Coronary artery (tissue), 2 donors: ENCODE measurements at regions not wholly inside any gene's neighbourhood (a gene's known extent, or its start where the extent isn't known, plus 50 kb on each side); places are given as distances from the start of the nearest gene placed in this dataset.
"Not testable (repeated sequence)": the region's sequence is repeated elsewhere in the genome, so short reads cannot be mapped to it uniquely, and the experiment has no call there.

Experiments used
- DNase-seq: peaks from one replicate; pipeline ENCODE4 v3.0.0-alpha.2; 2017; ENCODE audit warnings: low spot score
- H3K27ac ChIP-seq, 2 donors: fragments of 200-600 bp; sonication (generic); one replicate each; pipeline ENCODE4 v1.5.1; 2016 to 2019
- H3K4me3 ChIP-seq: fragments of 200-600 bp; sonication (generic); 2 replicates; pipeline ENCODE4 v1.5.1; 2016; ENCODE audit warnings: mild to moderate bottlenecking, moderate library complexity
- TF ChIP-seq, protein P1 (sequence below): fragments of 200-600 bp; sonication (generic); IDR thresholded peaks from one replicate; pipeline ENCODE4 v1.5.1; 2019; ENCODE audit warnings: antibody characterized with exemption

DNA sequence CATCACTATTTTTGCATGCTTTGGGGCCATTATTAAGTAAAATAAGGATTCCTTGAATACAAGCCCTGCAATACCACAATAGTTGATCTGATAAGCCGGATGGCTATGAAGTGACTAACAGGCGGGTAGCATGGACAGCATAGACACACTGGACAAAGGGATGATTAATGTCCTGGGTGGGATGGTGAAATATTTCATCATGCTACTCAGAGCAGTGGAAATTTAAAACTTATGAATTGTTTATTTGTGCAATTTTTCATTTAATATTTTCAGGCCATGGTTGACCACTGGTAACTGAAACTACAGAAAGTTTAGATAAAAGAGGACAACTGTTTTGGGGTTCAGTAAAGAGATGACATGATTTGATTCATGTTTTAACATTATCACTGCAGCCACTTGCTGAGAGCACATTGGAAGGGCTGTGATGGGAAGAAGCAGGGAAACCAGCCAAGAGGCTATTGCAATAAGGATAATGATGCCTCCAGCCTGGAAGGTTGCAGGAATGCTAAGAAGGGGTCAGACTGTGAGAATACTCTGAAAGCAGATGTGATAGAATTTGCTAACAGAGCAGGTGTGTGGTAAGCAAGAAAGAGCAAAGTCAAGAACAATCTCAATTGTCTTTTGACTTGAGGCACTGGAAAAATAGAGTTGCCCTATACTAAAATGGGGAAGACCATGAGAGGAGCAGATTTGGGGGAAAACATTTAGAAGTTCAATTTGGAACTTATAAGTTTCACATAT lies 62.5 kb upstream of the TNFSF4 start:
- DNase-seq: no peak

DNA sequence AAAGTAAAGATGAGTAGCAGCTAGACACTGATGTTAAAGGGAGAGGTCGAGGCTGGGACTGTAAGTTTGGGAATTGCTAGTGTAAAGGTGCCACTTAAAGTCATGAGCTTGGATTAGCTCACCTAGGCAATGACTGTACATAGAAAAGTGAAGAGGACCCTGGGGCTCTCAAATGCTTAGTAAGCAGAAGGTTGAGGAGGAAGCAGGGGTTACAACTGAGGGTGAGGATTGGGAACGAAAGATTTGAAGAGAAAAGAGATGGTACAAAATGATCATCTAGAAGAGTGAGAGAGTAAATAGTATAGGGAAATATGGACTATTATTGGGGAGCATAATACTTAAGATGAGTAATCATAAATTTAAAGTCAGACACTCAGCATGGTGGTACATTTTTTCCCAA lies 63.1 kb upstream of the TNFSF4 start:
- TF ChIP-seq, protein P1, sequence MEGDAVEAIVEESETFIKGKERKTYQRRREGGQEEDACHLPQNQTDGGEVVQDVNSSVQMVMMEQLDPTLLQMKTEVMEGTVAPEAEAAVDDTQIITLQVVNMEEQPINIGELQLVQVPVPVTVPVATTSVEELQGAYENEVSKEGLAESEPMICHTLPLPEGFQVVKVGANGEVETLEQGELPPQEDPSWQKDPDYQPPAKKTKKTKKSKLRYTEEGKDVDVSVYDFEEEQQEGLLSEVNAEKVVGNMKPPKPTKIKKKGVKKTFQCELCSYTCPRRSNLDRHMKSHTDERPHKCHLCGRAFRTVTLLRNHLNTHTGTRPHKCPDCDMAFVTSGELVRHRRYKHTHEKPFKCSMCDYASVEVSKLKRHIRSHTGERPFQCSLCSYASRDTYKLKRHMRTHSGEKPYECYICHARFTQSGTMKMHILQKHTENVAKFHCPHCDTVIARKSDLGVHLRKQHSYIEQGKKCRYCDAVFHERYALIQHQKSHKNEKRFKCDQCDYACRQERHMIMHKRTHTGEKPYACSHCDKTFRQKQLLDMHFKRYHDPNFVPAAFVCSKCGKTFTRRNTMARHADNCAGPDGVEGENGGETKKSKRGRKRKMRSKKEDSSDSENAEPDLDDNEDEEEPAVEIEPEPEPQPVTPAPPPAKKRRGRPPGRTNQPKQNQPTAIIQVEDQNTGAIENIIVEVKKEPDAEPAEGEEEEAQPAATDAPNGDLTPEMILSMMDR: no peak
- no peak overlapping the region for H3K27ac ChIP-seq
- no peak overlapping the region for H3K4me3 ChIP-seq
- DNase-seq: no peak

More for the DNA sequence above, 62.5 kb upstream of the TNFSF4 start:
- TF ChIP-seq, protein P1: no peak
- Histone ChIP-seq H3K27ac (no peak overlapping the region), H3K4me3 (no peak overlapping the region)

DNA sequence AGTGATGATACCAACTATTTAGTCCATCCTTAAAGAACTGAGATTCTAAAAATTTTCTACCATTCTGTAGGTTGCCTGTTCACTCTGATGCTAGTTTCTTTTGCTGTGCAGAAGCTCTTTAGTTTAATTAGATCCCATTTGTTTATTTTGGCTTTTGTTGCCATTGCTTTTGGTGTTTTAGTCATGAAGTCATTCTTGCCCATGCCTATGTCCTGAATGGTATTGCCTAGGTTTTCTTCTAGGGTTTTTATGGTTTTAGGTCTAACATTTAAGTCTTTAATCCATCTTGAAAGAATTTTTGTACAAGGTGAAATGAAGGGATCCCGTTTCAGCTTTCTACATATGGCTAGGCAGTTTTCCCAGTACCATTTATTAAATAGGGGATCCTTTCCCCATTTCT lies 63.9 kb upstream of the TNFSF4 start:
- not testable (repeated sequence) for DNase-seq, H3K27ac ChIP-seq, H3K4me3 ChIP-seq

DNA sequence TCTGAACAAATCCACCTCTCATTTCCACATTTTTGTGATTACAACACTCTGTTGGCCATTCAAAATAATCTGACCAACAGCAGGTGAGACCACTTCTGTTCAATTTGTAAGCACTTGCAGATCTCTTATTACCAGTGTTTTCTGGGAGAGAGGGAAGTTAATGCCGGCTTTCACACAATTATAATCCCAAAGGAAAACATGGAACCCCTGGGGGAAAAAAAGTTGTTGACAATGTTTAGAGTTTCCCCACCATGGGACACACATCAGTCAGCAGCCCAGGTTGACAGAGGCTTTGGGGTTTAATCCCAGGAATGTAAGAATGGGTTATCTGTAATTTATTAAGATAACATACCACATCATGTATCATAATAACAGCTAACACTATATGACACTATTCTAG lies 68.4 kb upstream of the TNFSF4 start:
- TF ChIP-seq, protein P1: no peak
- no peak for DNase-seq
- Histone ChIP-seq H3K4me3 (no peak overlapping the region), H3K27ac (no peak overlapping the region)

DNA sequence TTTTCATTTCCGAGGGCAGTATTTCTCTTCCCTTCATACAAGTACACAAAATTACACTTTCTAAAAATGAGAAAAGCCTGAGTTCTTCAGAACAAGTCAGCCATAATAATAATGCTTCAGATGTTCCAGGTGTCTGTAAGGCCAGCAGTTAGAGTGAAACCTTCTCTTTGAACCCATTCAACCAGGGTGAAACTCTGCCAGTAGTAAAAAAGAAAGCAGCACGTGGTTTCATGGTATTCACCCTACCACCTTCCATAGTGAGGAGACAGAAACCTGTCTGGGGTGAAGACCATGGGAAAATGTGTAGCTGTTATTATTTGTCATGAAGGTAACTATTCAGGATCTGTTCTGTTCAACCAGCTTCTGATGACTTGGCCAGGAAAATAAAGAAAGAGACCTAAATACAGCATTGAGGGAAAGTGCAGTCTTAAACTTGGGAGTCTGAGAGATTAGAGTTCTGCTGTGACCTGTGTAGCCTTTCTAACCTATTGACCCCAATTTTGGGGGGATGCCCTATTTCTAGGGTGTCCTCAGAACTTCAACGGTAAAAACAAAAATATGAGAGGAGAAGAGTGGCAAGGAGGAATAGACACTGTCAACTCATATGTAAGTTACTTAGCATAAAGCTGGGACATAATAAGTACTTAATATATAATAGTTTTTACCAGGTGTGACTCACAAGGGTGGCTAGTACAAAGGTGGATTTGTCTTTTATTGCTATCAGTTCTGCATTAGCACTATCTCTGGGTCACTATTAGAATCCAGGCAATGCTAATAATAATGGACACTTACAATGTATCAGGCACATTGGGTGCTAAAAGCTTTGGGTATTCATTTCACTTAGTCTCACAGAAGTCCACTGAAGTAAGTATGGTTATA lies 70.0 kb upstream of the TNFSF4 start:
- no peak for DNase-seq
- TF ChIP-seq, protein P1: no peak
- Histone ChIP-seq H3K4me3 (no peak overlapping the region), H3K27ac (no peak overlapping the region)

DNA sequence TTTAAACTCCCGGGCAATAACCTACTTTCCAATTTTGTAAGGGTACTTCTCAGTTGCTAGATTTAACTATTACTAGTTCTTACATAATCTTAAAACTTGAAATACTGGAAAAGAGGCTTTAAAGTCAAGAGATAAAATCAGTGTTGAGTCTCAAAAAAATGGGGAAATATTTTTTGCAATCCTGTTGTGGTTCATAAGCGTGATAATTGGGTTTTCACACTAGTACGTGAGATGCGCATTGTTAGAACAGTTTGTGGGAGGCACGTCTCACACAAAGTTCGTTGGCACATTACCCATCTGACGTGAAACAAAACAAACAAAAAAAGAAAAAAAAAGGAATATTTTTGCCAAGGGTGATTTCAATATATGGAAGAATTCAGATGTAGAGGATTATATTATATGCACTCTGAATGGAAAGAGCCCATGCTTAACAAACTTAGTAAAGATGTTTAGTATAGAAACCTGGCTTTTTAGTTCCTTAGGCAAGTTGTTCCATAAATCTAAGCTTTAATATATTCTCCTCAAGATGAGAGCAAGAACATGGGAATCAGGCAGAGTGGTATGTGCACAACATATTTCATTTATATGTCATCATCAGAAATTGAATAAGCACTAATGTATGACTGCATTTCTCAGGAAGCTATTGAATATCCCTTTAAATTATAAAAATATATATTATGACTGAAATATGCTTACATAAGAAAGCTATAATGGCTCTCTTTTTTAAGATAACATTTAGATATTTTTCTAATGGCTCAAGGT lies 73.9 kb upstream of the TNFSF4 start:
- TF ChIP-seq, protein P1: no peak
- no peak overlapping the region for H3K4me3 ChIP-seq
- DNase-seq: no peak
- no peak overlapping the region for H3K27ac ChIP-seq

DNA sequence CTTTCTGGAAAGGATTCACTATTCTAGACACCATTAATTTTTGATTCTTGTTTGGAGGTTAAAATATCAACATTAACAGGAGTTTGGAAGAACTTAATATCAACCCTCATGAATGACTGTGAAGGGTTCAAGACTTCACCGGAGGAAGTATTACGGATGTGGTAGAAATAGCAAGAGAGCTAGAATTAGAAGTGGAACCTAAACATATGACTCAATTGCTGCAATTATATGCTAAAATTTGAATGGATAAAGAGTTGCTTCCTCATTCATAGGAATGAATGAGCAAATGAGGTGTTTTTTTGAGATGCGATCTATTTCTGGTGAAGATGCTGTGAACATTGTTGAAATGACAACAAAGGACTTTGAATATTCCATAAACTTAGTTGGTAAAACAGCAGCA lies 77.9 kb upstream of the TNFSF4 start:
- TF ChIP-seq, protein P1: no peak
- no peak for DNase-seq
- H3K4me3 ChIP-seq: no peak overlapping the region
- no peak overlapping the region for H3K27ac ChIP-seq
